HEK293 (cell line): ENCODE measurements at regions not wholly inside any gene's neighbourhood (a gene's known extent, or its start where the extent isn't known, plus 50 kb on each side); places are given as distances from the start of the nearest gene placed in this dataset.

ENCODE experiments used
- CTCF ChIP-seq: fragments of 450-650 bp; formaldehyde crosslinking; IDR thresholded peaks from 2 replicates; pipeline ENCODE4 v1.5.1; 2016; ENCODE audit warnings: missing biosample characterization, missing genetic modification characterization
- PRDM1 ChIP-seq: fragments of 450-650 bp; formaldehyde crosslinking; IDR thresholded peaks from 2 replicates; pipeline ENCODE4; 2016; ENCODE audit warnings: missing biosample characterization, missing genetic modification characterization
- TCF7L2 ChIP-seq: IDR thresholded peaks from 2 replicates; pipeline ENCODE4 v1.6.1; 2011; ENCODE audit warnings: low read depth, mild to moderate bottlenecking, inconsistent platforms, low read length, moderate library complexity, borderline replicate concordance
- ZNF48 ChIP-seq: fragments of 450-650 bp; formaldehyde crosslinking; IDR thresholded peaks from 2 replicates; pipeline ENCODE4 v1.5.1; 2016; ENCODE audit warnings: missing biosample characterization, missing genetic modification characterization
- ZNF629 ChIP-seq: fragments of 450-650 bp; formaldehyde crosslinking; IDR thresholded peaks from 2 replicates; pipeline ENCODE4 v1.5.1; 2017; ENCODE audit warnings: missing biosample characterization, missing genetic modification characterization

- TF ChIP-seq PRDM1 (tag by site-specific recombination) (no peak), ZNF629 (no peak), CTCF (tag by site-specific recombination) (no peak), TCF7L2 (no peak), ZNF48 (no peak)
Measured at GRCh38 chr2:133976659-133977058, 277.2 kb upstream of the MGAT5 start.
